K562 (cell line): ENCODE measurements at regions not wholly inside any gene's neighbourhood (a gene's known extent, or its start where the extent isn't known, plus 50 kb on each side); places are given as distances from the start of the nearest gene placed in this dataset.
A peak's percentile ranks its signal among the peaks of the same experiment; 100 is the strongest.

Source experiments
- ATAC-seq: fragments of 200-7000 bp; cut with Tn5 transposase; 3 replicates; pipeline ENCODE4 v1.9.1; 2020; ENCODE audit warnings: moderate library complexity
- BruUV-seq: library from RNA; stranded (reverse); fragments of 400-500 nt; replicated peaks from 2 replicates; lab custom pipeline; 2021; lab: Mats Ljungman, UMichigan
- CTCF ChIA-PET: fragments of 300-600 bp; formaldehyde crosslinking; extraction: SDS; loops from one replicate; lab custom pipeline; 2021; ENCODE audit warnings: low intra/inter-chr PET ratio; lab: Yijun Ruan, JAX
- POLR2A ChIA-PET: fragments of 300-600, 350-650 bp; sonication (Branson Sonifier 250); formaldehyde crosslinking; extraction: SDS; loops from one replicate; lab custom pipeline; 2021; ENCODE audit warnings: antibody characterized with exemption, inconsistent platforms; lab: Yijun Ruan, JAX
- DNase-seq, 4 experiments: peaks; one replicate each; pipeline versions ENCODE4 v3.0.0 to v3.0.0-alpha.2; 2011 to 2018; ENCODE audit warnings: low spot score in 3 of 4, mixed read lengths in 3 of 4; ENCODE audit errors: extremely low read depth in 1 of 4
- FAIRE-seq: peaks from 2 replicates; lab custom pipeline; 2011; peaks lifted over from hg19 to GRCh38; lab: Jason Lieb, UNC
- H2AFZ ChIP-seq: 2 replicates; pipeline ENCODE4 v1.6.0; 2011; ENCODE audit warnings: low read depth, low read length, control low read depth, inconsistent platforms
- H3K27ac ChIP-seq: fragments of 200-600 bp; 3 replicates; pipeline ENCODE4 v1.8.0; 2011; ENCODE audit warnings: low read depth, mild to moderate bottlenecking, control low read depth, inconsistent platforms, low read length, moderate library complexity, mixed read lengths; ENCODE audit errors: extremely low read depth
- H3K27me3 ChIP-seq, 2 experiments: fragments of 300-600 bp in 1 of 2; 2 replicates in 1 of 2; 3 replicates in 1 of 2; pipeline versions ENCODE4 v1.6.0 to v1.8.0; 2011; ENCODE audit warnings: inconsistent platforms in 2 of 2, low read length in 2 of 2, mild to moderate bottlenecking in 1 of 2, mixed read lengths in 1 of 2, moderate library complexity in 1 of 2; ENCODE audit not compliant: control insufficient read depth in 2 of 2, insufficient read depth in 2 of 2
- H3K36me3 ChIP-seq: fragments of 300-600 bp; 3 replicates; pipeline ENCODE4 v1.8.0; 2011; ENCODE audit warnings: mild to moderate bottlenecking, low read length, inconsistent platforms; ENCODE audit not compliant: control insufficient read depth, insufficient read depth
- H3K4me1 ChIP-seq, 2 experiments: fragments of 200-600 bp in 1 of 2; replicated peaks in 1 of 2; 2 replicates in 1 of 2; 3 replicates in 1 of 2; pipeline versions ENCODE4 v1.5.1 to v1.8.0; 2011; ENCODE audit warnings: inconsistent platforms in 2 of 2, low read length in 2 of 2, mild to moderate bottlenecking in 1 of 2, mixed read lengths in 1 of 2, moderate library complexity in 1 of 2; ENCODE audit not compliant: control insufficient read depth in 2 of 2, insufficient read depth in 2 of 2
- H3K4me2 ChIP-seq: 2 replicates; pipeline ENCODE4 v1.6.1; 2011; ENCODE audit warnings: low read length, control low read depth, inconsistent platforms, mixed read lengths; ENCODE audit not compliant: insufficient read depth
- H3K4me3 ChIP-seq: fragments of 200-600 bp; sonication (generic), shearing (Covaris generic); 2 replicates; pipeline ENCODE4 v1.5.1; 2016; ENCODE audit warnings: control low read depth, inconsistent platforms
- H3K79me2 ChIP-seq: fragments of 200-600 bp; 3 replicates; pipeline ENCODE4 v1.8.0; 2011; ENCODE audit warnings: low read length, inconsistent platforms; ENCODE audit not compliant: control insufficient read depth, insufficient read depth
- H3K9ac ChIP-seq, 2 experiments: 2 replicates each; pipeline versions ENCODE4 v1.6.0 to v1.6.1; 2011; ENCODE audit warnings: low read depth in 2 of 2, low read length in 2 of 2, control low read depth in 1 of 2, inconsistent platforms in 1 of 2, mild to moderate bottlenecking in 1 of 2, mixed read lengths in 1 of 2; ENCODE audit not compliant: insufficient read depth in 1 of 2
- H3K9me1 ChIP-seq: one replicate; pipeline ENCODE4 v1.6.0; 2011; ENCODE audit warnings: inconsistent platforms, mild to moderate bottlenecking, low read length, moderate library complexity; ENCODE audit not compliant: control insufficient read depth, insufficient read depth
- H3K9me3 ChIP-seq: replicated peaks from 2 replicates; pipeline ENCODE4 v1.5.1; 2011; ENCODE audit warnings: low read depth, low read length, inconsistent platforms; ENCODE audit not compliant: control insufficient read depth, insufficient read depth
- H4K20me1 ChIP-seq: replicated peaks from 2 replicates; pipeline ENCODE4 v1.6.1; 2011; ENCODE audit warnings: low read length, inconsistent platforms, mixed read lengths; ENCODE audit not compliant: control insufficient read depth, insufficient read depth
- BRD4 ChIP-seq: fragments of 200-600 bp; sonication (generic); IDR thresholded peaks from 2 replicates; pipeline ENCODE4 v1.6.1; 2017; ENCODE audit warnings: inconsistent platforms
- C11orf30 ChIP-seq: fragments of 450-650 bp; IDR thresholded peaks from 2 replicates; pipeline ENCODE4 v1.6.1; 2016; ENCODE audit warnings: low read depth, mild to moderate bottlenecking
- CEBPG ChIP-seq, 3 experiments: fragments of 200-800 bp in 1 of 3; sonication (Bioruptor generic) in 1 of 3; sonication (generic) in 1 of 3; formaldehyde crosslinking in 1 of 3; IDR thresholded peaks in 2 of 3; conservative IDR thresholded peaks in 1 of 3; 2 replicates each; pipeline versions ENCODE4 v1.6.1 to v1.8.0; 2016 to 2022; ENCODE audit warnings: missing compliant biosample characterization in 2 of 3, missing genetic modification characterization in 2 of 3, mild to moderate bottlenecking in 1 of 3, missing genetic modification reagents in 1 of 3
- CEBPZ ChIP-seq: fragments of 150-350 bp; IDR thresholded peaks from 2 replicates; pipeline ENCODE4 v1.6.1; 2014; ENCODE audit warnings: low read depth, mild to moderate bottlenecking, low read length, borderline replicate concordance
- LEF1 ChIP-seq: fragments of 450-650 bp; IDR thresholded peaks from 2 replicates; pipeline ENCODE4 v1.6.1; 2016; ENCODE audit warnings: mild to moderate bottlenecking
- MAFF ChIP-seq: IDR thresholded peaks from 2 replicates; pipeline ENCODE4 v1.6.1; 2012; ENCODE audit warnings: low read length, improper control_type of control experiment
- MAFG ChIP-seq: fragments of 450-650 bp; conservative IDR thresholded peaks from 2 replicates; pipeline ENCODE4 v1.6.1; 2016; ENCODE audit warnings: missing genetic modification characterization, missing compliant biosample characterization
- MAFK ChIP-seq: IDR thresholded peaks from 2 replicates; pipeline ENCODE4 v1.6.1; 2011; ENCODE audit warnings: low read length, improper control_type of control experiment
- RBFOX2 ChIP-seq: fragments of 200-400 bp; formaldehyde crosslinking; IDR thresholded peaks from 2 replicates; pipeline ENCODE4 v1.6.1; 2017; ENCODE audit warnings: low read depth, mild to moderate bottlenecking, low read length, moderate library complexity
- ZNF224 ChIP-seq: sonication (generic); formaldehyde crosslinking; IDR thresholded peaks from 2 replicates; pipeline ENCODE4 v1.8.0; 2022; ENCODE audit warnings: mild to moderate bottlenecking, missing genetic modification reagents
- ZNF316 ChIP-seq: fragments of 450-650 bp; IDR thresholded peaks from 2 replicates; pipeline ENCODE4 v1.6.1; 2016
- ZNF512 ChIP-seq: IDR thresholded peaks from 2 replicates; pipeline ENCODE4 v1.6.1; 2016; ENCODE audit warnings: missing genetic modification characterization, missing compliant biosample characterization
- WGBS: fragments of 100-300 bp; shearing (Covaris generic); methylation state at CpG from one replicate; pipeline ENCODE4 v1.1.6; 2016; ENCODE audit warnings: low coverage, mixed read lengths; ENCODE audit not compliant: insufficient coverage; ENCODE audit errors: missing lambda C conversion rate; 5-methylcytosine and 5-hydroxymethylcytosine counted together
- in situ Hi-C: fragments of 300-500 bp; cut with MboI; formaldehyde crosslinking; loops from 4 replicates; pipeline ENCODE4 v1.15.0; 2018; ENCODE audit warnings: inconsistent platforms, mixed read lengths
- intact Hi-C: fragments of 100-400 bp; cut with micrococcal nuclease; formaldehyde crosslinking; loops from 2 replicates; pipeline ENCODE4 v1.14.2; 2022

- CTCF ChIA-PET: no interaction called here
- Histone ChIP-seq H4K20me1 (no peaks in the 10 kb centered on the region), H3K4me3 (peak overlapping the region; percentile 44), H3K4me2 (peak overlapping the region; percentile 95), H3K27me3 (no peaks in the 10 kb centered on the region), H3K79me2 (peaks cover 38% of the 10 kb centered on the region), H3K9me3 (no peaks in the 10 kb centered on the region), H3K4me1 (peaks cover 33 to 96% of the 10 kb centered on the region in 2 experiments), H2AFZ (peak overlapping the region; percentile 55), H3K36me3 (peaks cover 13% of the 10 kb centered on the region), H3K9ac (peak overlapping the region in 1 of 2 experiments; percentile 91; a peak in 2 of 4 replicates), H3K27ac (peak overlapping the region; percentile 100), H3K9me1 (no peaks in the 10 kb centered on the region)
- POLR2A ChIA-PET: interaction anchor here (4.7 kb wide), 1 partner anchor 12 kb away, joined by 37 read pairs; no protein-coding TSS in a partner anchor
- FAIRE-seq (no peak), DNase-seq (no peak), ATAC-seq (no peak)
- in situ Hi-C loops (no loop called here), intact Hi-C loops (loop anchor here (5.0 kb wide), 1 partner anchor 143 kb away; no protein-coding TSS in a partner anchor)
- WGBS: 1% methylated on average over 5 of the region's 5 CpGs
- no TSS peak for BruUV-seq
- TF ChIP-seq MAFG (tag) (peak; percentile 72), BRD4 (peak; percentile 84; the same call in 1 of the 2 replicates), RBFOX2 (0 out of 2 replicates have a peak, but pooled peaks have one; percentile 20), LEF1 (no peak), ZNF512 (tag) (0 out of 2 replicates have a peak, but pooled peaks have one; percentile 26), ZNF224 (CRISPR knock-in tag) (no peak), C11orf30 (peak; percentile 78), ZNF316 (peak; percentile 91), CEBPG (CRISPR knock-in tag; IDR thresholded peaks at IDR 0.05) (no peak), CEBPG (tag; conservative IDR thresholded peaks at IDR 0.05 in 1 of 2, IDR thresholded peaks at IDR 0.05 in 1 of 2) (peak in 1 of 2 experiments; percentile 4; a peak in 2 of 4 replicates), MAFF (peak; percentile 77), CEBPZ (no peak), MAFK (peak; percentile 66)
Observed at GRCh38 chr4:10184041-10184440, 67.4 kb upstream of the WDR1 start.
